ENCODE measurements at regions not wholly inside any gene's neighbourhood (a gene's known extent, or its start where the extent isn't known, plus 50 kb on each side); places are given as distances from the start of the nearest gene placed in this dataset.

GRCh38 chr2:126834006-126834659 lies 64.6 kb upstream of the TEX51 start:
- Histone ChIP-seq H3K27ac (ENCODE audit: low read depth, low read length, poor library complexity, severe bottlenecking) (no peak overlapping the region), H3K36me3 (ENCODE audit: insufficient read depth, low read length) (no peaks in the 10 kb centered on the region), H2AFZ (ENCODE audit: low read length) (no peak overlapping the region), H3K4me2 (ENCODE audit: low read length) (no peak overlapping the region), H3K4me3 (ENCODE audit: low read depth, low read length, poor library complexity, severe bottlenecking) (no peak overlapping the region), H3K9me3 (ENCODE audit: low read length) (no peaks in the 10 kb centered on the region), H3K79me2 (ENCODE audit: insufficient read depth, low read depth, low read length) (no peaks in the 10 kb centered on the region), H3K9me2 (ENCODE audit: insufficient read depth, low read length) (no peaks in the 10 kb centered on the region), H4K20me1 (ENCODE audit: insufficient read depth, low read length) (no peaks in the 10 kb centered on the region), H3K4me1 (ENCODE audit: insufficient read depth, low read length, poor library complexity, severe bottlenecking) (no peaks in the 10 kb centered on the region)
- intact Hi-C loops (cut with micrococcal nuclease; ENCODE audit: unreplicated experiment): no loop called here
- ChIA-PET CTCF (ENCODE audit: unreplicated experiment) (no interaction called here), POLR2A (no interaction called here)
- BruUV-seq (replicated peaks): no TSS peak
- TF ChIP-seq, protein P1, sequence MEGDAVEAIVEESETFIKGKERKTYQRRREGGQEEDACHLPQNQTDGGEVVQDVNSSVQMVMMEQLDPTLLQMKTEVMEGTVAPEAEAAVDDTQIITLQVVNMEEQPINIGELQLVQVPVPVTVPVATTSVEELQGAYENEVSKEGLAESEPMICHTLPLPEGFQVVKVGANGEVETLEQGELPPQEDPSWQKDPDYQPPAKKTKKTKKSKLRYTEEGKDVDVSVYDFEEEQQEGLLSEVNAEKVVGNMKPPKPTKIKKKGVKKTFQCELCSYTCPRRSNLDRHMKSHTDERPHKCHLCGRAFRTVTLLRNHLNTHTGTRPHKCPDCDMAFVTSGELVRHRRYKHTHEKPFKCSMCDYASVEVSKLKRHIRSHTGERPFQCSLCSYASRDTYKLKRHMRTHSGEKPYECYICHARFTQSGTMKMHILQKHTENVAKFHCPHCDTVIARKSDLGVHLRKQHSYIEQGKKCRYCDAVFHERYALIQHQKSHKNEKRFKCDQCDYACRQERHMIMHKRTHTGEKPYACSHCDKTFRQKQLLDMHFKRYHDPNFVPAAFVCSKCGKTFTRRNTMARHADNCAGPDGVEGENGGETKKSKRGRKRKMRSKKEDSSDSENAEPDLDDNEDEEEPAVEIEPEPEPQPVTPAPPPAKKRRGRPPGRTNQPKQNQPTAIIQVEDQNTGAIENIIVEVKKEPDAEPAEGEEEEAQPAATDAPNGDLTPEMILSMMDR (conservative IDR thresholded peaks at IDR 0.05; ENCODE audit: low read length): no peak
- no peak for TF ChIP-seq EZH2phosphoT487 (IDR thresholded peaks at IDR 0.05; ENCODE audit: borderline replicate concordance, low read depth, low read length)
- DNase-seq (ENCODE audit: low spot score): no peak

- no TSS peak for BruUV-seq (replicated peaks)
- no peaks in the 10 kb centered on the region for H3K79me2 ChIP-seq (ENCODE audit: insufficient read depth, low read depth, low read length)
- intact Hi-C loops (cut with micrococcal nuclease; ENCODE audit: unreplicated experiment): no loop called here
Measured at GRCh38 chr2:126835261-126835660, 63.4 kb upstream of the TEX51 start.

GRCh38 chr2:126835831-126836230 lies 62.9 kb upstream of the TEX51 start:
- CTCF ChIA-PET (ENCODE audit: unreplicated experiment): no interaction called here
- Histone ChIP-seq H3K4me2 (ENCODE audit: low read length) (no peak overlapping the region), H3K79me2 (ENCODE audit: insufficient read depth, low read depth, low read length) (no peaks in the 10 kb centered on the region), H3K9me2 (ENCODE audit: insufficient read depth, low read length) (no peaks in the 10 kb centered on the region), H3K4me3 (ENCODE audit: low read depth, low read length, poor library complexity, severe bottlenecking) (no peak overlapping the region), H2AFZ (ENCODE audit: low read length) (no peak overlapping the region), H3K9me3 (ENCODE audit: low read length) (no peaks in the 10 kb centered on the region), H3K4me1 (ENCODE audit: insufficient read depth, low read length, poor library complexity, severe bottlenecking) (no peaks in the 10 kb centered on the region), H3K27ac (ENCODE audit: low read depth, low read length, poor library complexity, severe bottlenecking) (no peak overlapping the region), H3K36me3 (ENCODE audit: insufficient read depth, low read length) (no peaks in the 10 kb centered on the region), H4K20me1 (ENCODE audit: insufficient read depth, low read length) (no peaks in the 10 kb centered on the region)
- intact Hi-C loops (cut with micrococcal nuclease; ENCODE audit: unreplicated experiment): no loop called here
- POLR2A ChIA-PET: no interaction called here
- BruUV-seq (replicated peaks): no TSS peak
- DNase-seq (ENCODE audit: low spot score): no peak
- TF ChIP-seq, protein P1 (conservative IDR thresholded peaks at IDR 0.05; ENCODE audit: low read length): no peak
- TF ChIP-seq EZH2phosphoT487 (IDR thresholded peaks at IDR 0.05; ENCODE audit: borderline replicate concordance, low read depth, low read length): no peak

More at GRCh38 chr2:126835261-126835660, 63.4 kb upstream of the TEX51 start:
- POLR2A ChIA-PET: no interaction called here
- Histone ChIP-seq H3K4me2 (ENCODE audit: low read length) (no peak overlapping the region), H3K4me3 (ENCODE audit: low read depth, low read length, poor library complexity, severe bottlenecking) (no peak overlapping the region), H3K9me2 (ENCODE audit: insufficient read depth, low read length) (no peaks in the 10 kb centered on the region), H3K27ac (ENCODE audit: low read depth, low read length, poor library complexity, severe bottlenecking) (no peak overlapping the region), H4K20me1 (ENCODE audit: insufficient read depth, low read length) (no peaks in the 10 kb centered on the region), H3K4me1 (ENCODE audit: insufficient read depth, low read length, poor library complexity, severe bottlenecking) (no peaks in the 10 kb centered on the region), H3K9me3 (ENCODE audit: low read length) (no peaks in the 10 kb centered on the region), H3K36me3 (ENCODE audit: insufficient read depth, low read length) (no peaks in the 10 kb centered on the region), H2AFZ (ENCODE audit: low read length) (no peak overlapping the region)
- TF ChIP-seq, protein P1 (conservative IDR thresholded peaks at IDR 0.05; ENCODE audit: low read length): no peak
- TF ChIP-seq EZH2phosphoT487 (IDR thresholded peaks at IDR 0.05; ENCODE audit: borderline replicate concordance, low read depth, low read length): no peak
- CTCF ChIA-PET (ENCODE audit: unreplicated experiment): no interaction called here
- no peak for DNase-seq (ENCODE audit: low spot score)

Measured in OCI-LY7 (cell line).